A549 (cell line): ENCODE measurements at regions not wholly inside any gene's neighbourhood (a gene's known extent, or its start where the extent isn't known, plus 50 kb on each side); places are given as distances from the start of the nearest gene placed in this dataset.
A peak's percentile ranks its signal among the peaks of the same experiment; 100 is the strongest.
"Not testable (repeated sequence)": the region's sequence is repeated elsewhere in the genome, so short reads cannot be mapped to it uniquely, and the experiment has no call there.

Experiments used
- ATAC-seq, 2 experiments: fragments of 200-7000 bp in 1 of 2; fragments of >200 bp in 1 of 2; cut with Nextera tagmentation in 1 of 2; cut with Tn5 transposase in 1 of 2; 3 replicates each; pipeline versions ENCODE4 v1.8.0 to v1.9.1; 2018 to 2020; ENCODE audit warnings: mild to moderate bottlenecking in 1 of 2, moderate library complexity in 1 of 2
- CTCF ChIA-PET: fragments of 300-600 bp; sonication (Branson Sonifier 250); formaldehyde crosslinking; extraction: SDS; loops from one replicate; lab custom pipeline; 2021; ENCODE audit warnings: antibody characterized with exemption, inconsistent platforms; lab: Yijun Ruan, JAX
- POLR2A ChIA-PET: fragments of 350-600 bp; formaldehyde crosslinking; extraction: SDS; loops from one replicate; lab custom pipeline; 2021; ENCODE audit warnings: antibody characterized with exemption, inconsistent platforms; lab: Yijun Ruan, JAX
- DNase-seq, 2 experiments: peaks; one replicate each; pipeline versions ENCODE4 v3.0.0 to v3.0.0-alpha.2; 2011 to 2016; ENCODE audit warnings: low read depth in 1 of 2, low spot score in 1 of 2
- FAIRE-seq: peaks from 2 replicates; lab custom pipeline; 2011; peaks lifted over from hg19 to GRCh38; lab: Jason Lieb, UNC
- H3K27ac ChIP-seq, 2 experiments: fragments of >200 bp; sonication (Bioruptor Twin); formaldehyde crosslinking; 3 replicates each; pipeline ENCODE4 v1.5.1; 2016 to 2017
- H3K4me1 ChIP-seq: fragments of >200 bp; sonication (Bioruptor Twin); formaldehyde crosslinking; 3 replicates; pipeline ENCODE4 v1.6.1; 2016
- H3K4me2 ChIP-seq: fragments of >200 bp; sonication (Bioruptor Twin); formaldehyde crosslinking; 3 replicates; pipeline ENCODE4 v1.6.1; 2016
- H3K4me3 ChIP-seq: fragments of >200 bp; sonication (Bioruptor Twin); formaldehyde crosslinking; 3 replicates; pipeline ENCODE4 v1.5.1; 2016
- H3K9me3 ChIP-seq: fragments of >200 bp; sonication (Bioruptor Twin); formaldehyde crosslinking; 3 replicates; pipeline ENCODE4 v1.6.1; 2016
- MAZ ChIP-seq: fragments of 150-350 bp; IDR thresholded peaks from 2 replicates; pipeline ENCODE4 v1.6.1; 2014; ENCODE audit warnings: antibody characterized with exemption, low read depth, low read length, borderline replicate concordance
- WGBS: methylation state at CpG from one replicate; pipeline ENCODE4 v1.1.6; 2017; ENCODE audit errors: missing lambda C conversion rate; 5-methylcytosine and 5-hydroxymethylcytosine counted together

DNA sequence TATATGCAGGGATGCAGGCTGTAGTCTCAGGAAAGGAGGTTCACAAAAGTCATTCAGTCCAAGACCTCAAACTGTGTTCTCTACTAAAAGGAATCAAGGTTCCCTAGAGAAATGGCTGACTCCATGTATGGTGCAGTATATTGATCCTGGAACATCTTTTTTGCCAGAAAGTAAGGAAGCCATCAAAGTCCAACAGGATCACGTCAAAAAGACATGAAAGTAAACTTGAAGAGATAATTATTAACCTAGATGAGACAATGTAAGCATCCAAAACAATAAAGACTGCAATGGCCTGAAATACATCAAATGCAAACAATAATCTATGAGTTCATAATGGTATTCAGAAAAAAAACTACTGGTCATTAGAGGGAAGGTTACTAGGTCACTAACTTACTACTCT, 115.6 kb upstream of the FABP2 start:
- 44% methylated on average over 1 of the region's 1 CpG for WGBS
- POLR2A ChIA-PET, H3K4me3 ChIP-seq: not testable (repeated sequence)

DNA sequence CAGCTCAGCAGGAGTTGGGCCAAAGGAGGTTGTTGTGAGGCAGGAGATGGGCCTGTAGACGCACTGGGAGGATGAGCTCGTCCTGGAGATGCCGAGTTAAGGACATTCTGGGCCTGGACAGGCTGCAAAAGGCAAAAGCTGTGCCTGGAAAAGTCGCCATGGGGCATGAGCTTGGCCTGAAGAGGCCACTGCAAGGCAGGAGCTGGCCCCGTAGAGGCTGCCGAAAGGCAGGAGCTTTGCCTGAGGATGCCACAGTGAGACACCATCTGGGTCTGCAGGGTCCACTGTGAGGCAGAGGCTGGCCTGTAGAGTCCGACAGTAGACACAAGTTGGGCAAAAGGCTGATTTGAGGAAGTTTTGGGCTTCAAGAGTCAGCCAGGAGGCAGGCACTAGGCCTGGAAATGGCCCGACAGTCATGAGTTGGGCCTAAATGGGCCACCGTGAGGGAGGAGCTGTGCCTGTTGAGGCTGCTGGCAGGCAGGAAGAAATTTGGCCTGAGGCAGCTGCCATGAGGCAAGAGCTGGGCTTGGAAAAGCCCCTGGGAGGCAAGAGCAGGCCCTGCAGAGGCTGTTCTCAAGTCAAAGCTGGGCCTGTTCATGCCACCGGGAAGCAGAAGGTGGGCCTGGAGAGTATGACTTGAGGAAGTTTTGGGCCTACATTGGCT, 86.8 kb upstream of the FABP2 start:
- H3K4me3 ChIP-seq, H3K4me2 ChIP-seq, ATAC-seq, CTCF ChIA-PET, POLR2A ChIA-PET, H3K27ac ChIP-seq, DNase-seq, H3K9me3 ChIP-seq, FAIRE-seq, H3K4me1 ChIP-seq: not testable (repeated sequence)
- WGBS = 100% methylated on average over 3 of the region's 10 CpGs

More for the DNA sequence above, 115.6 kb upstream of the FABP2 start:
- H3K4me1 ChIP-seq, ATAC-seq, H3K9me3 ChIP-seq, DNase-seq, FAIRE-seq, H3K4me2 ChIP-seq, H3K27ac ChIP-seq, CTCF ChIA-PET: not testable (repeated sequence)

DNA sequence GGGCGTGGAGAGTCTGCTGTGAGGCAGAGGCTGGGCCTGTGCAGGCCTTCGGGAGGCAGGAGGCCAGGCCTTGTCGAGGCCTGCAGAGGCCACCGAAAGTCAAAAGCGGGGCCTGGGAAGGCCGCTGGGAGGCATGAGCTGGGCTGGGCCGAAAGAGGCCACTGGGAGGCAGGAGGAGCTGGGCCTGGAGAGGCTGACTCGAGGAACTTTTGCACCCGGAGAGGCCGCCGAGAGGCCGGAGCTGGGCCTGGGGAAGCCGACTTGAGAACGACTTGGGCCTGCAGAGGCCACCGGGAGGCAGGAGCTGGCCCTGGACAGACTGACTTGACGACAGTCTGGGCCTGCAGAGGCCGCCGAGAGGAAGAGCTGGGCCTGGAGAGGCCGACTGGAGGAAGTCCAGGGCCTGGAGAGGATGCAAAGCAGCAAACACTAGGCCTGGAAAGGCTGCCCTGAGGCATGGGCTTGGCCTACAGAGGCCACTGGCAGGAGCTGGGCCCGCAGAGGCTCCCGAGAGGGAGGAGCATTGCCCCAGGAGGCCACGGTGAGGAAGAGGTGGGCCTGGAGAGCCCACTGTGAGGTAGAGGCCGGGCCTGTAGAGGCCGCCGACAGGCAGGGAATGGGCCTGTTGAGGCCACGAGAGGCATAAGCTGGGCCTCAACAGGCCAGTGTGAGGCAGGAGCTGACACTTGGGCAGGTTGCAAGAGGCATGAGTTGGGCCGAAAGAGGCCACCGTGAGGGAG, 85.0 kb upstream of the FABP2 start:
- H3K4me2 ChIP-seq, H3K4me3 ChIP-seq, CTCF ChIA-PET, H3K27ac ChIP-seq, DNase-seq, FAIRE-seq, ATAC-seq, H3K4me1 ChIP-seq, H3K9me3 ChIP-seq, POLR2A ChIA-PET: not testable (repeated sequence)
- WGBS = 88% methylated on average over 15 of the region's 28 CpGs

DNA sequence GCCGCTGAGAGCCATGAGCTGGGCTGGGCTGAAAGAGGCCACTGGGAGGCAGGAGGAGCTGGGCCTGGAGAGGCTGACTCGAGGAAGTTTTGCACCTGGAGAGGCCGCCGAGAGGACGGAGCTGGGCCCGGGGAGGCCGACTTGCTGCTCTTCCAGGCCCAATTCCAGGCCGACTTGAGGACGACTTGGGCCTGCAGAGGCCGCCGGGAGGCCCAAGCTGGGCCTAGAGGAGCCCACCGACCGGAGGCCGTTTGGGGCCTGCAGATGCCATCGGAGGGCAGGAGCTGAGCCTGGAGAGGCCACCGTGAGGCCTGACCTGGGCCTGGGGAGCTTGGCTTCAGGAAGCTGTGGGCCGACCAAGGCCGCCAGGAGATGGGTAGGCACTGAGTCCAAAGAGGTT, 84.1 kb upstream of the FABP2 start:
- H3K4me3 ChIP-seq, H3K9me3 ChIP-seq, FAIRE-seq, POLR2A ChIA-PET, H3K27ac ChIP-seq, DNase-seq, H3K4me2 ChIP-seq, H3K4me1 ChIP-seq, CTCF ChIA-PET, ATAC-seq: not testable (repeated sequence)
- 90% methylated on average over 2 of the region's 18 CpGs for WGBS

DNA sequence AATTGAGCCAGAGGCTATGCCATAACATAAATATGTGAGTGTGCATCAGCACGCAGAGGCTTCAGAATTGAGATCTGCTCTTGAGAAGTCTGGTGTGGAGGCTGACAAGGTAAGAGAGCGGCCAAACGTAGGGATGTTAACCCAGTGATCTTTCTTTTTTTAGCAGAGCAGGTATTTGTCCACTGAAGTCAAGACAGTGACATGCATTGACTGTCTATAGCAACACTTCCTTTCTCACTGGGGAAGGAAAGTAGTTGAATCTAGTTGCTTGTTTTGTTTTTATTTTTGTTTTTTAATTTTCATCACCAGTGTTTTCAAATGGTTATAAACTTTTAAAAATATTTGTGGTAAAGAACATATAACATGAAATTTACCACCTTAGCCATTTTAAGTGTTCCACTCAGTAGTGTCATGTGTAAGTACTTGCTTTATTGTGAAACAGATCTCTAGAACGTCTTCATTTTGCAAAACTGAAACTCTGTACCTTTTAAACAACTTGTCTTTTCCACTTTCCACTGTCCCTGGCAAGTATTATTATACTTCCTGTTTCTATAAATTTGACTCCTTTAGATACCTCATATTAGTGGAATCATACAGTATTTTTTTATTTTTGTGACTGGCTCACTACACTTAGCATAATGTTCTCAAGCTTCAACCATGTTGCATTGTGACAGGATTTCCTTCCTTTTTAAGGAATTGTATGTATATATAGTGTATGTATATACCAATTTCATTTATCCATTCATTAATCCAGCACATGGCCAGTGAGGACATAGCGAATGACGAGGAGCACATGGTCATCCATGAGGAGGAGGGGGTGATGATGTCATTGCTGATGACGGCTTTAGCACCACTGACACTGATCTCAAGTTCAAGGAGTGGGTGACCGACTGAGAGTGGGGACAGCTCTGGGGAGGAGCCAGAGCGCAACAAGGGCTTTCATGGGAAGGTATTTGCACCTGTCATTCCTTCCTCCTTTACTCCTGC, 80.7 kb upstream of the FABP2 start:
- H3K27ac ChIP-seq, H3K4me2 ChIP-seq, H3K4me1 ChIP-seq, POLR2A ChIA-PET, FAIRE-seq, H3K4me3 ChIP-seq, CTCF ChIA-PET, H3K9me3 ChIP-seq, DNase-seq, ATAC-seq: not testable (repeated sequence)
- WGBS = 61% methylated on average over 9 of the region's 9 CpGs

DNA sequence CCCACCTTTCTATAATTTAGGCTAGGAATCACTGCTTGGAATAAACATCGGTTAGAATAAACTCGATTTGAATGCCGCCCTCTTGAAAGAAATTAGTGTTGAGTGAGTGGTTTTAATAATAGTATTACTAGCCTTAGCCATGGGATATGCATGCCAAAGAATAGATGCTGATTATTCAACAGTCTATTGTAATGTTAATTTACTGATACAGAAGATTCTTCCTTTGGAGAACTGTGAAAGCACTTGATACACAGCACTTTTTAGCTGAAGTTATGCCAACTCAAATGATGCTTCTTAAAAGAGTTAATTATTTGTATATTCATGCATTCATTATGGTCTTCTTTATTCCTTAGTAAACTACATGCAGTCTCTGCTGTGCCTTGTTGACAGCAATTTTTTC, 73.8 kb upstream of the FABP2 start:
- FAIRE-seq, CTCF ChIA-PET, H3K4me1 ChIP-seq, H3K4me2 ChIP-seq, DNase-seq, H3K27ac ChIP-seq, ATAC-seq, POLR2A ChIA-PET, H3K9me3 ChIP-seq, H3K4me3 ChIP-seq: not testable (repeated sequence)
- 78% methylated on average over 3 of the region's 3 CpGs for WGBS

DNA sequence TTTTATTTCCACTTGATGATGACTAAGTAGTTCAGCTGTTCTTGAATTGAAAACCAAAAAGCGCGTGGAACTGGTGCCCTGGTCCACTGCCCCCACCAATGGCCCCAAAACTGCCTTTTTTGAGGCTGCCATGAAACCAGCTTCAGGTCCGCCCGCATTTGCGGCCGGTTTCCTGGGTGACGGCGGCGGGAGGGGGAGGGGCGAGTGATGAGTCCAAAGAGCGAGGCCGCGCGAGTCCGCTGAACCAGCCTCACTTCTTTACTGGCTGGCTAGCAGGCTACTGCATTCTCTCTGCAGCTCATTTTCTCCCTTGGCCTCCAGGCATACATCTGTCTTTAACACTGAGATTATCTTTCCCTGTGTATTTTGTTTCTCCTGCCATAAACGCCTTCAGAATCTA, 72.9 kb upstream of the FABP2 start:
- 88% methylated on average over 16 of the region's 16 CpGs for WGBS
- POLR2A ChIA-PET = no interaction called here
- Histone ChIP-seq H3K4me3 (no peak overlapping the region), H3K27ac (no peak overlapping the region)
- no peak for TF ChIP-seq MAZ
- TF ChIP-seq, all 56 proteins: peak for 0
- ATAC-seq (no peak), DNase-seq (no peak), FAIRE-seq (no peak)
- CTCF ChIA-PET = no interaction called here
- H3K4me1 ChIP-seq = no peaks in the 10 kb centered on the region
- H3K4me2 ChIP-seq = no peak overlapping the region
- no peaks in the 10 kb centered on the region for H3K9me3 ChIP-seq

DNA sequence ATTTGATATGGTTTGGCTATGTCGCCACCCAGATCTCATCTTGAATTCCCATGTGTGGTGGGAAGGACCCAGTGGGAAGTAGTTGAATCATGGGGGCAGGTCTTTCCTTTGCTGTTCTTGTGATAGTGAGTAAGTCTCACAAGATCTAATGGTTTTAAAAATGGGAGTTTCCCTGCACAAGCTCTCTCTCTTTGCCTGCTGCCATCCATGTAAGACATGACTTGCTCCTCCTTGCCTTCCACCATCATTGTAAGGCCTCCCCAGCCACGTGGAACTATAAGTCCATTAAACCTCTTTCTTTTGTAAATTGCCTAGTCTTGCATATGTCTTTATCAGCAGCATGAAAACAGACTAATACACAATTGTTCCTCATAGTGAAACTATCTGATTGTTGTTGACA, 66.9 kb upstream of the FABP2 start:
- H3K27ac ChIP-seq, DNase-seq, H3K4me2 ChIP-seq, POLR2A ChIA-PET, H3K9me3 ChIP-seq, FAIRE-seq, ATAC-seq, CTCF ChIA-PET, H3K4me1 ChIP-seq, H3K4me3 ChIP-seq: not testable (repeated sequence)
- 17% methylated on average over 2 of the region's 2 CpGs for WGBS

DNA sequence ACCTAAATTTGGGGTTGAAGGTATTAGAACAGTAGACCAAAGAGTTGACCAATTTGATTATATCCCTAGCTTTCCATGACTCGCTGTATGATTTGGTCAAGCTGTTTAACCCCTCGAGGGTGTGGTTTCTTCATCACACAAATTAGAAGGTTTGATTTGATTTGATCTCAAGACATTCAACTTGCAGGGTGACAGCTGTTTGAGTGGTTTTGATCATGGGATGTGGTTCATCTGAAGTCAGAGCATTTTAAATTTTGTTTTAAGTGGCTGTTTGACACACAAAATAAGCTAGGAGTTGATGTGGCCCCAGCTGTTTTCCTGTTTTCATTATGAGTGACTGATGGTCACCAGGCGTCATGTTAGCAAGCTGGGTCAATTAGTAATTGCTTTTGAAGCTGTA, 52.7 kb upstream of the FABP2 start:
- H3K4me1 ChIP-seq, H3K27ac ChIP-seq, ATAC-seq, POLR2A ChIA-PET, H3K4me3 ChIP-seq, CTCF ChIA-PET, H3K4me2 ChIP-seq, H3K9me3 ChIP-seq, FAIRE-seq, DNase-seq: not testable (repeated sequence)
- WGBS = 36% methylated on average over 3 of the region's 3 CpGs

DNA sequence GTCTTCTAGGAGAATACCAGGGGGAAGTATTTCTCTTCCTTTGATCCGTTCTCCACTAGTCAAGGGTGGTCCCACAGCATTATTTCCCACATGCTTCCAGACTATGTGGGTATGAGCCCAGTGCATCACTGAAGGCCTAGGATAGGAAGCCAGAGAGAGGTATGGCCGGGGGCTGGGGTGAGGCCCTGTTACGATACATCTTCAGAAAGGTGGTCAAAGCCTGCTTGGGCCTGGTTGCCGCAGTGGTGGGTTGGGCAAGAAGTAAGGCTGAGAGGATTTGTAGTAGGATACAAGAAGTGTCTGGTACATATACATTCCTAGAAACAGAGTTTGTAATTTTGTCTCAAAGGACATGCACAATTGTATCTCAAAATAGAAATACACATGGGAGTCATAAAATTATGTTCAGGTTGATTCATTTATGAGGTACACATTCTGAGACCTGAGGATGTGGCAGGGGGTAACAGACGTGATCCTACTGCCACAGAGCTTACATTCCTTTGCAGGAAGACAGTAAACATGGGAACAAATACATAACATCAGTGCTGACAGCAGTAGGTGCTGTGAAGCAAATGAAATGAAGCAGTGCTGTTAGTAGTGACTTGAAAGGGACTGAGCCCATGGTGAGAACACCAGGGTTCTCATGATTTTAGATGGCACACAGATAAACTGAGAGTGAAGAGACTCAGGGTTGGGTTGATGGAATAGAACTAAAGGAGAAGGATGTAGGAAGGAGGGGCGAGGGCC, 50.6 kb upstream of the FABP2 start:
- DNase-seq, H3K4me2 ChIP-seq, H3K4me1 ChIP-seq, ATAC-seq, CTCF ChIA-PET, POLR2A ChIA-PET, H3K9me3 ChIP-seq, H3K4me3 ChIP-seq, H3K27ac ChIP-seq: not testable (repeated sequence)
- peak; percentile 72 for FAIRE-seq
- 45% methylated on average over 6 of the region's 6 CpGs for WGBS
